DND-41 (cell line): ENCODE measurements at regions not wholly inside any gene's neighbourhood (a gene's known extent, or its start where the extent isn't known, plus 50 kb on each side); places are given as distances from the start of the nearest gene placed in this dataset.

Source experiments
- EZH2 ChIP-seq: IDR thresholded peaks from 3 replicates; pipeline ENCODE4 v1.6.1; 2012; ENCODE audit warnings: borderline replicate concordance, low read depth, mild to moderate bottlenecking, moderate library complexity, low read length, inconsistent platforms; ENCODE audit not compliant: severe bottlenecking
- TF ChIP-seq, protein P1 (sequence below): IDR thresholded peaks from 2 replicates; pipeline ENCODE4 v1.5.1; 2012; ENCODE audit warnings: borderline replicate concordance, low read length, moderate library complexity, mild to moderate bottlenecking; ENCODE audit not compliant: poor library complexity, severe bottlenecking; ENCODE audit errors: extremely low read depth

DNA sequence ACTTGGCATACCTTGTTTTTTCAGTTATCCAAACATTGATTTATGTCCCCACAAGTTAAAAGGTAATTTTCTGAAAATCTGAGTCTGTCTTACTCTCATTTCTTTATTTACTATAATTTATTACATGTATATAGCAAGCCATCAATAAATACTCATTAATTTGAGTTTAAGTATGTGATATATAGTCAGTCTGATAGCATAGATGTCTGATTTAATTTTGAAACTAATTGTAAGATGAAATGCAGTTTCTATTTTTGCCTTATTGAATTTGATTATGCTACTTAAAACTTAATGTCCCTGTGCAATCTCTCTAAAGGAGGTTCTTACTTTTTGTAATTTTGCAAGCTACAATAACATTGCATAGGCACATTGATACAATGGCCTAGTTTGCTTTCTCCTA, 2418.6 kb downstream of the ARAP2 start:
- no peak for TF ChIP-seq EZH2
- TF ChIP-seq, protein P1, sequence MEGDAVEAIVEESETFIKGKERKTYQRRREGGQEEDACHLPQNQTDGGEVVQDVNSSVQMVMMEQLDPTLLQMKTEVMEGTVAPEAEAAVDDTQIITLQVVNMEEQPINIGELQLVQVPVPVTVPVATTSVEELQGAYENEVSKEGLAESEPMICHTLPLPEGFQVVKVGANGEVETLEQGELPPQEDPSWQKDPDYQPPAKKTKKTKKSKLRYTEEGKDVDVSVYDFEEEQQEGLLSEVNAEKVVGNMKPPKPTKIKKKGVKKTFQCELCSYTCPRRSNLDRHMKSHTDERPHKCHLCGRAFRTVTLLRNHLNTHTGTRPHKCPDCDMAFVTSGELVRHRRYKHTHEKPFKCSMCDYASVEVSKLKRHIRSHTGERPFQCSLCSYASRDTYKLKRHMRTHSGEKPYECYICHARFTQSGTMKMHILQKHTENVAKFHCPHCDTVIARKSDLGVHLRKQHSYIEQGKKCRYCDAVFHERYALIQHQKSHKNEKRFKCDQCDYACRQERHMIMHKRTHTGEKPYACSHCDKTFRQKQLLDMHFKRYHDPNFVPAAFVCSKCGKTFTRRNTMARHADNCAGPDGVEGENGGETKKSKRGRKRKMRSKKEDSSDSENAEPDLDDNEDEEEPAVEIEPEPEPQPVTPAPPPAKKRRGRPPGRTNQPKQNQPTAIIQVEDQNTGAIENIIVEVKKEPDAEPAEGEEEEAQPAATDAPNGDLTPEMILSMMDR: no peak
